ENCODE measurements at regions not wholly inside any gene's neighbourhood (a gene's known extent, or its start where the extent isn't known, plus 50 kb on each side); places are given as distances from the start of the nearest gene placed in this dataset.

GRCh38 chr9:28407351-28407750 is 834.1 kb upstream of the C9orf72 start:
- Histone ChIP-seq H3K27ac (no peak overlapping the region), H3K4me3 (no peak overlapping the region), H3K9me3 (no peaks in the 10 kb centered on the region), H3K4me1 (replicated peaks) (no peaks in the 10 kb centered on the region), H3K36me3 (no peaks in the 10 kb centered on the region), H3K27me3 (replicated peaks; ENCODE audit: insufficient read depth) (no peaks in the 10 kb centered on the region)
- WGBS, result 89% methylated on average over 3 of the region's 3 CpGs
- no peak for DNase-seq (ENCODE audit: low spot score)
- intact Hi-C loops (cut with DNase I), result no loop called here
- no peak for TF ChIP-seq CTCF (IDR thresholded peaks at IDR 0.05)
- TF ChIP-seq POLR2A (IDR thresholded peaks at IDR 0.05), result no peak
- no peak for TF ChIP-seq POLR2AphosphoS5 (IDR thresholded peaks at IDR 0.05)

DNA sequence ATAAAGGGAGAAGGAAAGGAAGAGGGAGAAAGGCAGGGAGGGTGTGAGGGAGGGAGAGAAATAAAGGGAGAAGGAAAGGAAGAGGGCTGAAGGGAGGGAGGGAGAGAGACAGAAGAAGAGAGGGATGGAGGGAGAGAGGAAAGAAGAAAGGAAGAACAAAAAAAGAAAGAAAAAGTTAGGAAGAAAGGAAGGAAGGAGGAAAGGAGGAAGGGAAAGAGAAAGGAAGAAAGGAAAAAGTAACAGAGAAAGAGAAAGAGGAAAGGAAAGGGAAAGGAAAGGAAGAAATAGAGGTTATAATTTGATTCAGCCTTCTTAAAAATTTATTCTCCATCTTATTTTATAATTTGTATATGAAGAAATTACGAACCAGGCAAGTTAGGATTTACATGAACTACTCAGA is 836.6 kb upstream of the C9orf72 start:
- 58% methylated on average over 1 of the region's 1 CpG for WGBS
- Histone ChIP-seq H3K27me3 (replicated peaks; ENCODE audit: insufficient read depth) (no peaks in the 10 kb centered on the region), H3K36me3 (no peaks in the 10 kb centered on the region), H3K4me1 (replicated peaks) (no peaks in the 10 kb centered on the region), H3K9me3 (no peaks in the 10 kb centered on the region), H3K4me3 (no peak overlapping the region), H3K27ac (no peak overlapping the region)
- no peak for DNase-seq (ENCODE audit: low spot score)
- intact Hi-C loops (cut with DNase I), result no loop called here
- TF ChIP-seq POLR2AphosphoS5 (IDR thresholded peaks at IDR 0.05) (no peak), POLR2A (IDR thresholded peaks at IDR 0.05) (no peak), CTCF (IDR thresholded peaks at IDR 0.05) (no peak)

GRCh38 chr9:28410411-28410810 is 837.1 kb upstream of the C9orf72 start:
- no peaks in the 10 kb centered on the region for H3K9me3 ChIP-seq
- no peak overlapping the region for H3K27ac ChIP-seq
- H3K4me1 ChIP-seq (replicated peaks), result no peaks in the 10 kb centered on the region
- intact Hi-C loops (cut with DNase I), result no loop called here
- no peak for DNase-seq (ENCODE audit: low spot score)
- H3K27me3 ChIP-seq (replicated peaks; ENCODE audit: insufficient read depth), result no peaks in the 10 kb centered on the region
- H3K4me3 ChIP-seq, result no peak overlapping the region
- H3K36me3 ChIP-seq, result no peaks in the 10 kb centered on the region
- 6% methylated on average over 3 of the region's 3 CpGs for WGBS
- TF ChIP-seq POLR2A (IDR thresholded peaks at IDR 0.05), result no peak
- no peak for TF ChIP-seq CTCF (IDR thresholded peaks at IDR 0.05)
- no peak for TF ChIP-seq POLR2AphosphoS5 (IDR thresholded peaks at IDR 0.05)

DNA sequence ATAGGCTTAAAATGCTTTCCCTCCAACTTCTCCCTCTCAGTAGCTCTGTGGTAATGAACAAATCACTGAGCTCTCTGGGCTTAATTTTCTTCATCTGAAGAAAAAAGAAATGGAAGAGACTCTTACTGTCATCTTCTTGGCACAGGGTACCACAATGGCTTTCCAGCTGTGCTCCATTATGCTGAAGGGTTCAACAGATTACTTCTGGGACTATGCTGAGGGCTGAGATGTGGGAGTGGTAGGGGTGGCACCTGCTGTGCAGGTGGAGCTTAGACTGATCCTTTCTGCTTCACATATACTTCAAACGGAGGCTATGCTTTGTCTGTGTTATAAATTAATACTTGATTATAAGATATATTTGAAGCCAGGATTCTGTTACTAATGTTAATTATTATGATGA is 840.2 kb upstream of the C9orf72 start:
- H3K9me3 ChIP-seq, result no peaks in the 10 kb centered on the region
- no peak for DNase-seq (ENCODE audit: low spot score)
- TF ChIP-seq POLR2A (IDR thresholded peaks at IDR 0.05) (no peak), CTCF (IDR thresholded peaks at IDR 0.05) (no peak), POLR2AphosphoS5 (IDR thresholded peaks at IDR 0.05) (no peak)
- intact Hi-C loops (cut with DNase I), result no loop called here
- H3K4me3 ChIP-seq, result no peak overlapping the region
- no peaks in the 10 kb centered on the region for H3K36me3 ChIP-seq
- no peaks in the 10 kb centered on the region for H3K4me1 ChIP-seq (replicated peaks)
- no peak overlapping the region for H3K27ac ChIP-seq
- no peaks in the 10 kb centered on the region for H3K27me3 ChIP-seq (replicated peaks; ENCODE audit: insufficient read depth)
- WGBS, result 66% methylated on average over 1 of the region's 1 CpG

DNA sequence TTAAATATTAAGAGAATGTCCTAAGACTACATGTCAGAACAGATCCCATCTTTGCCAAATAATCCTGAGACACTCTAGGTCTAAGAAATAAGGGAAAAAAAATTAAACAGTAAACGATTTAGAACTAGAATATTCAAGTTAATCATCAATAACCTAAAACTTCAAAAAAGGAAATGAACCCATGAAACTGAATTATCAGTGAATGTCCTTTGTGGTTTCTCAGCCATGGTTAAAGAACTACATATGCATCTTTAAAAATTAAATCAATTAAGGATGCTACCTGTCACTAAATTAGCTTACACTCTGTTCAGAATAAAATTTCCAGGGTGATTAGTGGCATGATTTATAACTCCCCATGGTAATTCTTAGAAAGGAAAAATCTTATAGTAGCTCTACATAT is 850.0 kb upstream of the C9orf72 start:
- intact Hi-C loops (cut with DNase I), result no loop called here
- H3K4me3 ChIP-seq, result no peak overlapping the region
- DNase-seq (ENCODE audit: low spot score), result no peak
- H3K36me3 ChIP-seq, result no peaks in the 10 kb centered on the region
- TF ChIP-seq POLR2A (IDR thresholded peaks at IDR 0.05) (no peak), CTCF (IDR thresholded peaks at IDR 0.05) (no peak), POLR2AphosphoS5 (IDR thresholded peaks at IDR 0.05) (no peak)
- no peaks in the 10 kb centered on the region for H3K9me3 ChIP-seq
- H3K4me1 ChIP-seq (replicated peaks), result no peaks in the 10 kb centered on the region
- H3K27ac ChIP-seq, result no peak overlapping the region
- no peaks in the 10 kb centered on the region for H3K27me3 ChIP-seq (replicated peaks; ENCODE audit: insufficient read depth)
- WGBS, result 46% methylated on average over 1 of the region's 1 CpG

Measured in prostate gland (tissue), 2 donors.